ENCODE measurements at regions not wholly inside any gene's neighbourhood (a gene's known extent, or its start where the extent isn't known, plus 50 kb on each side); places are given as distances from the start of the nearest gene placed in this dataset.

DNA sequence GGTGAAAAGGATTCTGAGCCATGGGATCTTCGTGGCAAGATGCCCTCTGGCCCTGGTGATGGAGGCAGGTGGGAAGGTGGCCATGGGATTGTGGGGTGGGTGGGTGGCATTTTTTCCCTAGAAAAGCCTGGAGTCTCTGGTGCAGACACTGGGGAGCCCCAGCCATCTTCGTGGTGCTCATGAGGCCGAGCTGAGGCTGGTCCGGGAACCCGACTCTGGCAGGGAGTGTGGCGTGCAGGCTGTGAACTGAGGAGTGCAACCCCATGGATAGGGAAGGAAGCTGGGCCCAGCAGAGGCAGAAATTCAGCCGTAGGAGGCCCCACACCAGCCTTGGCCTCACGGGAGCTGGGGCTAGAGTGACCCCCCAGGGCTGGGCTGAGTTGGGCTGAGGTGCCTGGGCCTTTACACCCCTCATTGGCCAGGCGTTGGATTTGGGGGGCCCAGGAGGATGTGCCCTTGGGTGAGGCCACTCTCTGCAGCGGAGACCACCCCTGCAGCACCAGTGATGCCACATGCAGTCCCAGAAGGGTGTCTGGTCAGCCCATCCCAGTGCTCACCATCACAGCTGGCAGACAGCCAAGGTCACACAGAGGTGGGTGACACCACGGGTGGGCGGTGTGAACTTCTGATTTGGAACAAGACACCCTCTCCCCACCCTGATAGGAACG lies 115.6 kb upstream of the HDAC4 start:
- H3K9ac ChIP-seq (replicated peaks; ENCODE audit: extremely low read depth, insufficient read depth, low read length), result no peak overlapping the region
- H3K4me1 ChIP-seq (ENCODE audit: control insufficient read depth, extremely low read depth, insufficient read depth, low read length), result no peaks in the 10 kb centered on the region
- H3K4me2 ChIP-seq (ENCODE audit: insufficient read depth, low read length), result no peak overlapping the region
- H3K9me1 ChIP-seq (replicated peaks; ENCODE audit: control insufficient read depth, extremely low read depth, insufficient read depth, low read length), result no peaks in the 10 kb centered on the region
- no peak overlapping the region for H3K27ac ChIP-seq (ENCODE audit: insufficient read depth, low read depth, low read length)
- POLR2A ChIA-PET, result no interaction called here
- H3K9me3 ChIP-seq (replicated peaks; ENCODE audit: control insufficient read depth, insufficient read depth, low read length), result no peaks in the 10 kb centered on the region
- CTCF ChIA-PET, result no interaction called here
- no TSS peak for BruUV-seq (replicated peaks)
- no peaks in the 10 kb centered on the region for H3K27me3 ChIP-seq (ENCODE audit: control insufficient read depth in 2 of 2, insufficient read depth in 2 of 2, low read length in 2 of 2)
- no peaks in the 10 kb centered on the region for H3K36me3 ChIP-seq (ENCODE audit: control insufficient read depth in 2 of 2, extremely low read depth in 1 of 2, insufficient read depth in 2 of 2, low read length in 2 of 2)
- H3K4me3 ChIP-seq (replicated peaks in 1 of 3; ENCODE audit: insufficient read depth in 1 of 3, low read depth in 1 of 3, low read length in 3 of 3), result no peak overlapping the region
- no peaks in the 10 kb centered on the region for H4K20me1 ChIP-seq (replicated peaks; ENCODE audit: control insufficient read depth, extremely low read depth, insufficient read depth, low read length)
- TF ChIP-seq, protein P1, sequence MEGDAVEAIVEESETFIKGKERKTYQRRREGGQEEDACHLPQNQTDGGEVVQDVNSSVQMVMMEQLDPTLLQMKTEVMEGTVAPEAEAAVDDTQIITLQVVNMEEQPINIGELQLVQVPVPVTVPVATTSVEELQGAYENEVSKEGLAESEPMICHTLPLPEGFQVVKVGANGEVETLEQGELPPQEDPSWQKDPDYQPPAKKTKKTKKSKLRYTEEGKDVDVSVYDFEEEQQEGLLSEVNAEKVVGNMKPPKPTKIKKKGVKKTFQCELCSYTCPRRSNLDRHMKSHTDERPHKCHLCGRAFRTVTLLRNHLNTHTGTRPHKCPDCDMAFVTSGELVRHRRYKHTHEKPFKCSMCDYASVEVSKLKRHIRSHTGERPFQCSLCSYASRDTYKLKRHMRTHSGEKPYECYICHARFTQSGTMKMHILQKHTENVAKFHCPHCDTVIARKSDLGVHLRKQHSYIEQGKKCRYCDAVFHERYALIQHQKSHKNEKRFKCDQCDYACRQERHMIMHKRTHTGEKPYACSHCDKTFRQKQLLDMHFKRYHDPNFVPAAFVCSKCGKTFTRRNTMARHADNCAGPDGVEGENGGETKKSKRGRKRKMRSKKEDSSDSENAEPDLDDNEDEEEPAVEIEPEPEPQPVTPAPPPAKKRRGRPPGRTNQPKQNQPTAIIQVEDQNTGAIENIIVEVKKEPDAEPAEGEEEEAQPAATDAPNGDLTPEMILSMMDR (IDR thresholded peaks at IDR 0.05; ENCODE audit: extremely low read depth in 1 of 2, insufficient read depth in 1 of 2, low read depth in 1 of 2, low read length in 2 of 2), result no peak
- TF ChIP-seq, protein P2, sequence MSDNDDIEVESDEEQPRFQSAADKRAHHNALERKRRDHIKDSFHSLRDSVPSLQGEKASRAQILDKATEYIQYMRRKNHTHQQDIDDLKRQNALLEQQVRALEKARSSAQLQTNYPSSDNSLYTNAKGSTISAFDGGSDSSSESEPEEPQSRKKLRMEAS (IDR thresholded peaks at IDR 0.05; ENCODE audit: insufficient read depth, insufficient read length), result no peak
- TF ChIP-seq POLR2AphosphoS5 (IDR thresholded peaks at IDR 0.05; ENCODE audit: insufficient read depth, low read depth, low read length) (no peak), FOS (IDR thresholded peaks at IDR 0.05; ENCODE audit: borderline replicate concordance, insufficient read depth, low read length) (no peak), POLR2A (IDR thresholded peaks at IDR 0.05; ENCODE audit: low read depth, low read length) (no peak), EZH2 (IDR thresholded peaks at IDR 0.05; ENCODE audit: borderline replicate concordance, low read depth, low read length, severe bottlenecking) (no peak), JUN (IDR thresholded peaks at IDR 0.05; ENCODE audit: borderline replicate concordance, insufficient read depth, insufficient read length, low read depth) (no peak), MYC (IDR thresholded peaks at IDR 0.05; ENCODE audit: low read depth, low read length) (no peak)
- dilution Hi-C loops (cut with MboI; ENCODE audit: extremely low pct_ligation_motif_present, low sequenced_read_pairs), result no loop called here
- no peak overlapping the region for H2AFZ ChIP-seq (ENCODE audit: low read depth, low read length)
- FAIRE-seq (no peak), DNase-seq (ENCODE audit: low read depth, low spot score) (no peak)
- no peaks in the 10 kb centered on the region for H3K79me2 ChIP-seq (ENCODE audit: control insufficient read depth, insufficient read depth, low read length)
- intact Hi-C loops (cut with micrococcal nuclease), result no loop called here
